ENCODE measurements at regions not wholly inside any gene's neighbourhood (a gene's known extent, or its start where the extent isn't known, plus 50 kb on each side); places are given as distances from the start of the nearest gene placed in this dataset.

DNA sequence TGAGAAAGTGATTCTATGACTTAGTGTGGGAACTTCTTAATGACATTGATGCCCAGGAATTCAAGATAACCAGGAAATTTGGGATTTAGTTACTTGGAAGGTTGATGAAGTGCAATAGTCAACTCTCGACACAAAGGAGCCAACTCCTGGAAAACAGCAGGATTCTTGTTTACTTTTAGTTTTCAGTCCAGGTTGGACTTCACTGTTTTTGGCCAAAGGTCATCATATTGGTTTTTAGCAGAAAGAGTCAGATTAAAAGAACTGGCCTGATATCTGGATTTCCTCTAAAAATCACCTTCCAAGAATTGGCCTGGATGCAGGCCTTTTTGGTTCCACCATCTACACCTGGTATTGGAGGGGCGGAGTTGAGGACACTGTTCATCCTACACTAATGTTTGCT is 60.1 kb upstream of the SALL1 start:
- Histone ChIP-seq H3K9ac (ENCODE audit: insufficient read depth, low read depth, low read length) (no peak overlapping the region), H2AFZ (ENCODE audit: low read length) (no peak overlapping the region), H3K4me1 (ENCODE audit: insufficient read depth, low read length) (peaks cover 26% of the 10 kb centered on the region), H3K27ac (ENCODE audit: extremely low read length, insufficient read depth, low read length) (no peak overlapping the region), H3K36me3 (replicated peaks in 1 of 2; ENCODE audit: control insufficient read depth in 1 of 2, insufficient read depth in 2 of 2, low read length in 2 of 2) (no peaks in the 10 kb centered on the region), H3K9me3 (ENCODE audit: low read length) (no peaks in the 10 kb centered on the region), H3K27me3 (ENCODE audit: control insufficient read depth in 1 of 2, insufficient read depth in 2 of 2, low read length in 2 of 2) (no peaks in the 10 kb centered on the region), H3K4me2 (ENCODE audit: low read depth, low read length) (no peak overlapping the region), H3K4me3 (replicated peaks in 1 of 3; ENCODE audit: insufficient read depth in 1 of 3, low read depth in 2 of 3, low read length in 3 of 3) (no peak overlapping the region), H4K20me1 (ENCODE audit: insufficient read depth, low read length) (no peaks in the 10 kb centered on the region), H3K79me2 (ENCODE audit: insufficient read depth, low read length) (no peaks in the 10 kb centered on the region)
- POLR2A ChIA-PET, result no interaction called here
- FAIRE-seq (no peak), ATAC-seq (no peak), DNase-seq (ENCODE audit: low spot score) (no peak)
- in situ Hi-C loops (cut with HindIII; ENCODE audit: extremely low pct_ligation_motif_present, low pct_unique_long_range_greater_than_20kb) (no loop called here), intact Hi-C loops (cut with micrococcal nuclease; ENCODE audit: unreplicated experiment) (no loop called here)
- 45% methylated on average over 2 of the region's 2 CpGs for WGBS (ENCODE audit: low lambda C conversion rate)
- TF ChIP-seq HNF4G (IDR thresholded peaks at IDR 0.05; ENCODE audit: borderline replicate concordance, low read depth, low read length) (peak; percentile 46; the same call in 1 of the 2 replicates), HNF4G (CRISPR knock-in tag; IDR thresholded peaks at IDR 0.05; ENCODE audit: borderline replicate concordance, low read depth) (no peak), NR2C2 (CRISPR knock-in tag; IDR thresholded peaks at IDR 0.05; ENCODE audit: borderline replicate concordance) (no peak), RXRB (CRISPR knock-in tag; IDR thresholded peaks at IDR 0.05; ENCODE audit: borderline replicate concordance) (peak; percentile 19; the same call in 1 of the 2 replicates), RARA (CRISPR knock-in tag; IDR thresholded peaks at IDR 0.05) (peak; percentile 48; the same call in 1 of the 2 replicates), SOX13 (IDR thresholded peaks at IDR 0.05) (no peak), SOX13 (CRISPR knock-in tag; conservative IDR thresholded peaks at IDR 0.05 in 1 of 2, IDR thresholded peaks at IDR 0.05 in 1 of 2) (0 out of 4 replicates have a peak, but pooled peaks of 1 of the 2 experiments have one; percentile 8), MEF2D (CRISPR knock-in tag; IDR thresholded peaks at IDR 0.05) (no peak), HNF4A (CRISPR knock-in tag; IDR thresholded peaks at IDR 0.05) (peak; percentile 59), ZNF282 (IDR thresholded peaks at IDR 0.05; ENCODE audit: partially characterized antibody) (no peak), GTF2F1 (IDR thresholded peaks at IDR 0.05; ENCODE audit: low read length) (no peak), ZNF441 (CRISPR knock-in tag; IDR thresholded peaks at IDR 0.05; ENCODE audit: borderline replicate concordance) (peak; percentile 38; the same call in 1 of the 2 replicates), FOXA3 (CRISPR knock-in tag; IDR thresholded peaks at IDR 0.05) (peak; percentile 66), KLF16 (CRISPR knock-in tag; IDR thresholded peaks at IDR 0.05) (no peak), PCBP2 (optimal IDR thresholded peaks at IDR 0.05; ENCODE audit: low read depth, low read length, poor library complexity, severe bottlenecking) (no peak), FOXA1 (IDR thresholded peaks at IDR 0.05) (no peak), FOXA1 (CRISPR knock-in tag; IDR thresholded peaks at IDR 0.05) (peak; percentile 43; the same call in 1 of the 2 replicates), BCL6 (CRISPR knock-in tag; IDR thresholded peaks at IDR 0.05) (peak; percentile 91), ZNF331 (CRISPR knock-in tag; IDR thresholded peaks at IDR 0.05) (no peak)
- TF ChIP-seq, protein P1, sequence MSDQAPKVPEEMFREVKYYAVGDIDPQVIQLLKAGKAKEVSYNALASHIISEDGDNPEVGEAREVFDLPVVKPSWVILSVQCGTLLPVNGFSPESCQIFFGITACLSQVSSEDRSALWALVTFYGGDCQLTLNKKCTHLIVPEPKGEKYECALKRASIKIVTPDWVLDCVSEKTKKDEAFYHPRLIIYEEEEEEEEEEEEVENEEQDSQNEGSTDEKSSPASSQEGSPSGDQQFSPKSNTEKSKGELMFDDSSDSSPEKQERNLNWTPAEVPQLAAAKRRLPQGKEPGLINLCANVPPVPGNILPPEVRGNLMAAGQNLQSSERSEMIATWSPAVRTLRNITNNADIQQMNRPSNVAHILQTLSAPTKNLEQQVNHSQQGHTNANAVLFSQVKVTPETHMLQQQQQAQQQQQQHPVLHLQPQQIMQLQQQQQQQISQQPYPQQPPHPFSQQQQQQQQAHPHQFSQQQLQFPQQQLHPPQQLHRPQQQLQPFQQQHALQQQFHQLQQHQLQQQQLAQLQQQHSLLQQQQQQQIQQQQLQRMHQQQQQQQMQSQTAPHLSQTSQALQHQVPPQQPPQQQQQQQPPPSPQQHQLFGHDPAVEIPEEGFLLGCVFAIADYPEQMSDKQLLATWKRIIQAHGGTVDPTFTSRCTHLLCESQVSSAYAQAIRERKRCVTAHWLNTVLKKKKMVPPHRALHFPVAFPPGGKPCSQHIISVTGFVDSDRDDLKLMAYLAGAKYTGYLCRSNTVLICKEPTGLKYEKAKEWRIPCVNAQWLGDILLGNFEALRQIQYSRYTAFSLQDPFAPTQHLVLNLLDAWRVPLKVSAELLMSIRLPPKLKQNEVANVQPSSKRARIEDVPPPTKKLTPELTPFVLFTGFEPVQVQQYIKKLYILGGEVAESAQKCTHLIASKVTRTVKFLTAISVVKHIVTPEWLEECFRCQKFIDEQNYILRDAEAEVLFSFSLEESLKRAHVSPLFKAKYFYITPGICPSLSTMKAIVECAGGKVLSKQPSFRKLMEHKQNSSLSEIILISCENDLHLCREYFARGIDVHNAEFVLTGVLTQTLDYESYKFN (CRISPR knock-in tag; conservative IDR thresholded peaks at IDR 0.05), result peak; percentile 24; the same call in 1 of the 2 replicates
- TF ChIP-seq, protein P2, sequence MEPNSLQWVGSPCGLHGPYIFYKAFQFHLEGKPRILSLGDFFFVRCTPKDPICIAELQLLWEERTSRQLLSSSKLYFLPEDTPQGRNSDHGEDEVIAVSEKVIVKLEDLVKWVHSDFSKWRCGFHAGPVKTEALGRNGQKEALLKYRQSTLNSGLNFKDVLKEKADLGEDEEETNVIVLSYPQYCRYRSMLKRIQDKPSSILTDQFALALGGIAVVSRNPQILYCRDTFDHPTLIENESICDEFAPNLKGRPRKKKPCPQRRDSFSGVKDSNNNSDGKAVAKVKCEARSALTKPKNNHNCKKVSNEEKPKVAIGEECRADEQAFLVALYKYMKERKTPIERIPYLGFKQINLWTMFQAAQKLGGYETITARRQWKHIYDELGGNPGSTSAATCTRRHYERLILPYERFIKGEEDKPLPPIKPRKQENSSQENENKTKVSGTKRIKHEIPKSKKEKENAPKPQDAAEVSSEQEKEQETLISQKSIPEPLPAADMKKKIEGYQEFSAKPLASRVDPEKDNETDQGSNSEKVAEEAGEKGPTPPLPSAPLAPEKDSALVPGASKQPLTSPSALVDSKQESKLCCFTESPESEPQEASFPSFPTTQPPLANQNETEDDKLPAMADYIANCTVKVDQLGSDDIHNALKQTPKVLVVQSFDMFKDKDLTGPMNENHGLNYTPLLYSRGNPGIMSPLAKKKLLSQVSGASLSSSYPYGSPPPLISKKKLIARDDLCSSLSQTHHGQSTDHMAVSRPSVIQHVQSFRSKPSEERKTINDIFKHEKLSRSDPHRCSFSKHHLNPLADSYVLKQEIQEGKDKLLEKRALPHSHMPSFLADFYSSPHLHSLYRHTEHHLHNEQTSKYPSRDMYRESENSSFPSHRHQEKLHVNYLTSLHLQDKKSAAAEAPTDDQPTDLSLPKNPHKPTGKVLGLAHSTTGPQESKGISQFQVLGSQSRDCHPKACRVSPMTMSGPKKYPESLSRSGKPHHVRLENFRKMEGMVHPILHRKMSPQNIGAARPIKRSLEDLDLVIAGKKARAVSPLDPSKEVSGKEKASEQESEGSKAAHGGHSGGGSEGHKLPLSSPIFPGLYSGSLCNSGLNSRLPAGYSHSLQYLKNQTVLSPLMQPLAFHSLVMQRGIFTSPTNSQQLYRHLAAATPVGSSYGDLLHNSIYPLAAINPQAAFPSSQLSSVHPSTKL (CRISPR knock-in tag; IDR thresholded peaks at IDR 0.05), result 0 out of 2 replicates have a peak, but pooled peaks have one; percentile 20
- BruUV-seq (replicated peaks), result no TSS peak
- CTCF ChIA-PET (ENCODE audit: low intra/inter-chr PET ratio, low total read pairs), result no interaction called here
